Upper lobe of left lung (tissue), 6 donors: ENCODE measurements at regions not wholly inside any gene's neighbourhood (a gene's known extent, or its start where the extent isn't known, plus 50 kb on each side); places are given as distances from the start of the nearest gene placed in this dataset.
A peak's percentile ranks its signal among the peaks of the same experiment; 100 is the strongest.

Source experiments
- ATAC-seq, 2 donors: fragments of 200-7000 bp; cut with Tn5 transposase; one replicate each; pipeline ENCODE4 v1.9.1; 2022; ENCODE audit warnings: mild to moderate bottlenecking in 2 of 2, moderate library complexity in 2 of 2; ENCODE audit not compliant: low FRiP score in 2 of 2
- DNase-seq, 2 donors: peaks; one replicate each; pipeline ENCODE4 v3.0.0-alpha.2; 2019 to 2020
- H3K27ac ChIP-seq, 4 donors: fragments of 200-600 bp; sonication (generic); one replicate each; pipeline ENCODE4 v1.5.1; 2016 to 2019
- H3K27me3 ChIP-seq, 4 donors: fragments of 200-600 bp; sonication (generic); one replicate each; pipeline ENCODE4 v1.5.1; 2017 to 2019
- H3K36me3 ChIP-seq, 4 donors: fragments of 200-600 bp; sonication (generic); one replicate each; pipeline ENCODE4 v1.5.1; 2016 to 2019
- H3K4me1 ChIP-seq, 4 donors: fragments of 200-600 bp; sonication (generic); one replicate each; pipeline ENCODE4 v1.5.1; 2018 to 2019
- H3K4me3 ChIP-seq, 4 donors: fragments of 200-600 bp; sonication (generic); one replicate each; pipeline ENCODE4 v1.5.1; 2017 to 2019; ENCODE audit warnings: mild to moderate bottlenecking in 2 of 4, moderate library complexity in 1 of 4
- H3K9me3 ChIP-seq, 4 donors: fragments of 200-600 bp; sonication (generic); one replicate each; pipeline ENCODE4 v1.5.1; 2018 to 2019
- CTCF ChIP-seq, 6 experiments: fragments of 450-650 bp in 4 of 6; fragments of 200-600 bp in 2 of 6; sonication (generic) in 2 of 6; IDR thresholded peaks; one replicate each; pipeline ENCODE4 v1.5.1; 2016 to 2019; ENCODE audit warnings: antibody characterized with exemption in 6 of 6
- EP300 ChIP-seq, 4 donors: sonication (generic); formaldehyde crosslinking; IDR thresholded peaks; one replicate each; pipeline ENCODE4 v1.5.1; 2017; ENCODE audit warnings: antibody characterized with exemption in 4 of 4, control low read depth in 2 of 4
- POLR2A ChIP-seq, 4 donors: fragments of 450-650 bp; IDR thresholded peaks; one replicate each; pipeline ENCODE4 v1.5.1; 2016 to 2017; ENCODE audit warnings: antibody characterized with exemption in 4 of 4, mild to moderate bottlenecking in 2 of 4
- POLR2AphosphoS5 ChIP-seq, 2 donors: sonication (generic); formaldehyde crosslinking; IDR thresholded peaks; one replicate each; pipeline ENCODE4 v1.5.1; 2017; ENCODE audit warnings: antibody characterized with exemption in 2 of 2
- whole genome bisulfite sequencing, 2 donors: methylation state at CpG; one replicate each; pipeline ENCODE4 v1.1.5; 2017 to 2018; 5-methylcytosine and 5-hydroxymethylcytosine counted together
- donor health status: DM: no; HTN: no; CAD: no; lungs with moderate emphysema.
- donor health status: DM: no; HTN: yes; CAD: no; lungs with severe emphysema.

GRCh38 chr10:2351566-2351965 is 614.2 kb upstream of the ADARB2 start:
- no peak overlapping the region for H3K4me3 ChIP-seq
- ATAC-seq, result no peak
- TF ChIP-seq POLR2A (IDR thresholded peaks at IDR 0.05) (no peak), EP300 (IDR thresholded peaks at IDR 0.05) (no peak), CTCF (IDR thresholded peaks at IDR 0.05) (no peak), POLR2AphosphoS5 (IDR thresholded peaks at IDR 0.05) (no peak)
- H3K27ac ChIP-seq, result no peak overlapping the region
- peak in 1 of 2 donors; percentile 59 for DNase-seq
- H3K36me3 ChIP-seq, result no peaks in the 10 kb centered on the region
- no peaks in the 10 kb centered on the region for H3K9me3 ChIP-seq
- no peaks in the 10 kb centered on the region for H3K4me1 ChIP-seq
- 86 to 87% methylated on average over 16 of the region's 16 CpGs for WGBS, 2 donors
- H3K27me3 ChIP-seq, result no peaks in the 10 kb centered on the region

GRCh38 chr10:2342206-2342605 is 604.9 kb upstream of the ADARB2 start:
- no peak for DNase-seq
- TF ChIP-seq POLR2AphosphoS5 (IDR thresholded peaks at IDR 0.05), result no peak
- TF ChIP-seq EP300 (IDR thresholded peaks at IDR 0.05), result no peak
- TF ChIP-seq CTCF (IDR thresholded peaks at IDR 0.05), result no peak

GRCh38 chr10:2340831-2341647 is 603.7 kb upstream of the ADARB2 start:
- TF ChIP-seq CTCF (IDR thresholded peaks at IDR 0.05) (no peak), POLR2AphosphoS5 (IDR thresholded peaks at IDR 0.05) (no peak), POLR2A (IDR thresholded peaks at IDR 0.05) (no peak), EP300 (IDR thresholded peaks at IDR 0.05) (no peak)
- Histone ChIP-seq H3K4me1 (no peaks in the 10 kb centered on the region), H3K9me3 (no peaks in the 10 kb centered on the region), H3K27ac (no peak overlapping the region), H3K4me3 (no peak overlapping the region), H3K36me3 (no peaks in the 10 kb centered on the region), H3K27me3 (no peaks in the 10 kb centered on the region)
- 74 to 75% methylated on average over 11 of the region's 11 CpGs for WGBS, 2 donors
- DNase-seq (no peak), ATAC-seq (no peak)

More at GRCh38 chr10:2342206-2342605, 604.9 kb upstream of the ADARB2 start:
- H3K4me3 ChIP-seq, result no peak overlapping the region
- H3K27me3 ChIP-seq, result no peaks in the 10 kb centered on the region
- no peaks in the 10 kb centered on the region for H3K9me3 ChIP-seq
- WGBS, 2 donors, result 80 to 89% methylated on average over 3 of the region's 3 CpGs
- H3K27ac ChIP-seq, result no peak overlapping the region
- ATAC-seq, result no peak
- H3K4me1 ChIP-seq, result no peaks in the 10 kb centered on the region
- H3K36me3 ChIP-seq, result no peaks in the 10 kb centered on the region

GRCh38 chr10:2335626-2336025 is 598.3 kb upstream of the ADARB2 start:
- DNase-seq (no peak), ATAC-seq (no peak)
- Histone ChIP-seq H3K36me3 (no peaks in the 10 kb centered on the region), H3K4me3 (no peak overlapping the region), H3K27me3 (no peaks in the 10 kb centered on the region), H3K27ac (no peak overlapping the region), H3K4me1 (no peaks in the 10 kb centered on the region), H3K9me3 (no peaks in the 10 kb centered on the region)
- TF ChIP-seq POLR2A (IDR thresholded peaks at IDR 0.05) (no peak), POLR2AphosphoS5 (IDR thresholded peaks at IDR 0.05) (no peak), CTCF (IDR thresholded peaks at IDR 0.05) (no peak), EP300 (IDR thresholded peaks at IDR 0.05) (no peak)
- WGBS, 2 donors, result 94 to 95% methylated on average over 7 of the region's 7 CpGs

- Histone ChIP-seq H3K36me3 (no peaks in the 10 kb centered on the region), H3K4me3 (no peak overlapping the region), H3K27me3 (no peaks in the 10 kb centered on the region), H3K9me3 (no peaks in the 10 kb centered on the region), H3K27ac (no peak overlapping the region), H3K4me1 (no peaks in the 10 kb centered on the region)
- DNase-seq, result no peak
- no peak for ATAC-seq
- 75 to 84% methylated on average over 4 of the region's 4 CpGs for WGBS, 2 donors
- TF ChIP-seq POLR2AphosphoS5 (IDR thresholded peaks at IDR 0.05) (no peak), POLR2A (IDR thresholded peaks at IDR 0.05) (no peak), CTCF (IDR thresholded peaks at IDR 0.05) (no peak)
Measured at GRCh38 chr10:2334575-2334974, 597.2 kb upstream of the ADARB2 start.
